K562 (cell line): ENCODE measurements at regions not wholly inside any gene's neighbourhood (a gene's known extent, or its start where the extent isn't known, plus 50 kb on each side); places are given as distances from the start of the nearest gene placed in this dataset.

Experiments
- ATAC-seq: fragments of 200-7000 bp; cut with Tn5 transposase; 3 replicates; pipeline ENCODE4 v1.9.1; 2020; ENCODE audit warnings: moderate library complexity
- BruUV-seq: library from RNA; stranded (reverse); fragments of 400-500 nt; replicated peaks from 2 replicates; lab custom pipeline; 2021; lab: Mats Ljungman, UMichigan
- CTCF ChIA-PET: fragments of 300-600 bp; formaldehyde crosslinking; extraction: SDS; loops from one replicate; lab custom pipeline; 2021; ENCODE audit warnings: low intra/inter-chr PET ratio; lab: Yijun Ruan, JAX
- POLR2A ChIA-PET: fragments of 300-600, 350-650 bp; sonication (Branson Sonifier 250); formaldehyde crosslinking; extraction: SDS; loops from one replicate; lab custom pipeline; 2021; ENCODE audit warnings: antibody characterized with exemption, inconsistent platforms; lab: Yijun Ruan, JAX
- DNase-seq, 4 experiments: peaks; one replicate each; pipeline versions ENCODE4 v3.0.0 to v3.0.0-alpha.2; 2011 to 2018; ENCODE audit warnings: low spot score in 3 of 4, mixed read lengths in 3 of 4; ENCODE audit errors: extremely low read depth in 1 of 4
- FAIRE-seq: peaks from 2 replicates; lab custom pipeline; 2011; peaks lifted over from hg19 to GRCh38; lab: Jason Lieb, UNC
- H2AFZ ChIP-seq: 2 replicates; pipeline ENCODE4 v1.6.0; 2011; ENCODE audit warnings: low read depth, low read length, control low read depth, inconsistent platforms
- H3K27ac ChIP-seq: fragments of 200-600 bp; 3 replicates; pipeline ENCODE4 v1.8.0; 2011; ENCODE audit warnings: low read depth, mild to moderate bottlenecking, control low read depth, inconsistent platforms, low read length, moderate library complexity, mixed read lengths; ENCODE audit errors: extremely low read depth
- H3K27me3 ChIP-seq, 2 experiments: fragments of 300-600 bp in 1 of 2; 2 replicates in 1 of 2; 3 replicates in 1 of 2; pipeline versions ENCODE4 v1.6.0 to v1.8.0; 2011; ENCODE audit warnings: inconsistent platforms in 2 of 2, low read length in 2 of 2, mild to moderate bottlenecking in 1 of 2, mixed read lengths in 1 of 2, moderate library complexity in 1 of 2; ENCODE audit not compliant: control insufficient read depth in 2 of 2, insufficient read depth in 2 of 2
- H3K36me3 ChIP-seq: fragments of 300-600 bp; 3 replicates; pipeline ENCODE4 v1.8.0; 2011; ENCODE audit warnings: mild to moderate bottlenecking, low read length, inconsistent platforms; ENCODE audit not compliant: control insufficient read depth, insufficient read depth
- H3K4me1 ChIP-seq, 2 experiments: fragments of 200-600 bp in 1 of 2; replicated peaks in 1 of 2; 2 replicates in 1 of 2; 3 replicates in 1 of 2; pipeline versions ENCODE4 v1.5.1 to v1.8.0; 2011; ENCODE audit warnings: inconsistent platforms in 2 of 2, low read length in 2 of 2, mild to moderate bottlenecking in 1 of 2, mixed read lengths in 1 of 2, moderate library complexity in 1 of 2; ENCODE audit not compliant: control insufficient read depth in 2 of 2, insufficient read depth in 2 of 2
- H3K4me2 ChIP-seq: 2 replicates; pipeline ENCODE4 v1.6.1; 2011; ENCODE audit warnings: low read length, control low read depth, inconsistent platforms, mixed read lengths; ENCODE audit not compliant: insufficient read depth
- H3K4me3 ChIP-seq: fragments of 200-600 bp; sonication (generic), shearing (Covaris generic); 2 replicates; pipeline ENCODE4 v1.5.1; 2016; ENCODE audit warnings: control low read depth, inconsistent platforms
- H3K79me2 ChIP-seq: fragments of 200-600 bp; 3 replicates; pipeline ENCODE4 v1.8.0; 2011; ENCODE audit warnings: low read length, inconsistent platforms; ENCODE audit not compliant: control insufficient read depth, insufficient read depth
- H3K9ac ChIP-seq, 2 experiments: 2 replicates each; pipeline versions ENCODE4 v1.6.0 to v1.6.1; 2011; ENCODE audit warnings: low read depth in 2 of 2, low read length in 2 of 2, control low read depth in 1 of 2, inconsistent platforms in 1 of 2, mild to moderate bottlenecking in 1 of 2, mixed read lengths in 1 of 2; ENCODE audit not compliant: insufficient read depth in 1 of 2
- H3K9me1 ChIP-seq: one replicate; pipeline ENCODE4 v1.6.0; 2011; ENCODE audit warnings: inconsistent platforms, mild to moderate bottlenecking, low read length, moderate library complexity; ENCODE audit not compliant: control insufficient read depth, insufficient read depth
- H3K9me3 ChIP-seq: replicated peaks from 2 replicates; pipeline ENCODE4 v1.5.1; 2011; ENCODE audit warnings: low read depth, low read length, inconsistent platforms; ENCODE audit not compliant: control insufficient read depth, insufficient read depth
- H4K20me1 ChIP-seq: replicated peaks from 2 replicates; pipeline ENCODE4 v1.6.1; 2011; ENCODE audit warnings: low read length, inconsistent platforms, mixed read lengths; ENCODE audit not compliant: control insufficient read depth, insufficient read depth
- MECOM ChIP-seq: fragments of 250-450 bp; sonication (Bioruptor Pico); IDR thresholded peaks from 2 replicates; pipeline ENCODE4 v1.8.0; 2022; ENCODE audit warnings: inconsistent platforms
- NFXL1 ChIP-seq: fragments of 450-650 bp; formaldehyde crosslinking; IDR thresholded peaks from 2 replicates; pipeline ENCODE4 v1.4.0; 2021; ENCODE audit warnings: mild to moderate bottlenecking
- PRPF4 ChIP-seq: fragments of 200-400 bp; formaldehyde crosslinking; IDR thresholded peaks from one replicate; pipeline ENCODE4 v1.6.1; 2017; ENCODE audit warnings: low read length, low read depth, mild to moderate bottlenecking; ENCODE audit not compliant: insufficient read depth, poor library complexity, severe bottlenecking
- ZFP1 ChIP-seq: fragments of 450-650 bp; formaldehyde crosslinking; IDR thresholded peaks from 2 replicates; pipeline ENCODE4 v1.4.0; 2020; ENCODE audit warnings: mild to moderate bottlenecking, mixed read lengths
- ZFP30 ChIP-seq: fragments of 250-450 bp; sonication (Bioruptor Pico); IDR thresholded peaks from 2 replicates; pipeline ENCODE4 v1.8.0; 2022; ENCODE audit warnings: moderate library complexity, mild to moderate bottlenecking, inconsistent platforms, borderline replicate concordance
- ZFPM2 ChIP-seq: fragments of 250-450 bp; sonication (Bioruptor Pico); IDR thresholded peaks from 2 replicates; pipeline ENCODE4 v1.5.1; 2022; ENCODE audit warnings: mild to moderate bottlenecking
- ZNF143 ChIP-seq: sonication (generic); formaldehyde crosslinking; IDR thresholded peaks from 2 replicates; pipeline ENCODE4 v1.9.0; 2022; ENCODE audit warnings: mild to moderate bottlenecking, missing genetic modification reagents
- ZNF507 ChIP-seq: conservative IDR thresholded peaks from 2 replicates; pipeline ENCODE4 v1.6.1; 2017; ENCODE audit warnings: missing genetic modification characterization, missing compliant biosample characterization
- in situ Hi-C: fragments of 300-500 bp; cut with MboI; formaldehyde crosslinking; loops from 4 replicates; pipeline ENCODE4 v1.15.0; 2018; ENCODE audit warnings: inconsistent platforms, mixed read lengths
- intact Hi-C: fragments of 100-400 bp; cut with micrococcal nuclease; formaldehyde crosslinking; loops from 2 replicates; pipeline ENCODE4 v1.14.2; 2022
- TF ChIP-seq, protein P1 (sequence below): IDR thresholded peaks from 2 replicates; pipeline ENCODE4 v1.6.1; 2016; ENCODE audit warnings: missing genetic modification characterization, missing compliant biosample characterization
- TF ChIP-seq, protein P2 (sequence below), 2 experiments: fragments of 450-650 bp in 1 of 2; IDR thresholded peaks; 2 replicates each; pipeline ENCODE4 v1.6.1; 2011 to 2017; ENCODE audit warnings: low read depth in 2 of 2, antibody characterized with exemption in 1 of 2, borderline replicate concordance in 1 of 2, low read length in 1 of 2, mild to moderate bottlenecking in 1 of 2, mixed read lengths in 1 of 2; ENCODE audit not compliant: control insufficient read depth in 1 of 2
- TF ChIP-seq, protein P3 (sequence below): sonication (generic); formaldehyde crosslinking; IDR thresholded peaks from 2 replicates; pipeline ENCODE4 v1.8.1; 2023; ENCODE audit warnings: mild to moderate bottlenecking, missing genetic modification reagents
- TF ChIP-seq, protein P4 (sequence below): fragments of 250-450 bp; sonication (Bioruptor Pico); IDR thresholded peaks from 2 replicates; pipeline ENCODE4 v1.4.0; 2020; ENCODE audit warnings: mild to moderate bottlenecking

DNA sequence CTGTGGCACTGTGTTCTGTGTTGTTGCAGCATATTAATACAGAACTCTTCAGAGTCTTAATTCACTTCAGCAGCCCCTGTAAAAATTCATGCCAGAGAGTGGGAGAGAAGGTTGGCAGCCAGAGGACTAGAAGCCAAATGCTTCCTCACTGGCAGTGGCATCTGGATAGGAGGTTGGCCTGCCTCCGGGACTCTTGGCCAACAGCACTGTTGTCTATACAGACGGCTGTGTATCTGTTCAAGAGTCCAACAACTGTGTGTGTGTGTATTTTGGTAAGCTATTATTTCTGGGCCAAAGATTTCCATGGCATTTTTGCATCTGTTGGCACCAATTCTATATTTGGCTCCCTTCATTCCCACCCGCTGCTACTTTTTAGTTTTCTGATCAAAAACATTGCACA, 156.0 kb upstream of the SOX2 start (continued):
- no peak for TF ChIP-seq ZNF143 (CRISPR knock-in tag)

DNA sequence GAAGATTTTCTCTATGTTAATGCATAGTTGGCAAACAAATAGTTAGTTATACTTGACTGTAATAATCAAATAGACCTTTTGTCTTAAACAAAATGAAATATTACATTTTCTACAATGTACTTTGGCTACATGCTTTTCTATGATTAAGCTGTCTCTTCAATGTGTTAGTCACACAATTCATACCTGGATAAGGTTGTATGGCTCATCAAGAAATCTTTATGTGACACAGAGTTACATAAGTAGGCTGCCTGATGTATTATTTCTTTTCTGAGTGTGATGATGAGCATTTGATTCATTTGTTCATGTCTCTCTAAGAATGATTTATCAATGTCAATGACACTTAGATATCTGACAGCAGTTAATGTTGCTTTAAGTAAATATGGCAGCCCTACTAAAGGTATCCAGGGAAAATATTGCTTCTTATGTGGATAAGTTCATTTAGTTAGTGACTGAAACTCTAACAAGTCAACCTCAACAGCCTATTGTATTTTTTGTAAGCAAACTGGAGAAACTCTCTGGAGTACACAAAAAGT, 157.4 kb upstream of the SOX2 start:
- no peaks in the 10 kb centered on the region for H3K9me1 ChIP-seq
- no peak overlapping the region for H2AFZ ChIP-seq
- no peaks in the 10 kb centered on the region for H3K27me3 ChIP-seq
- no peaks in the 10 kb centered on the region; the same call in 1 of the 2 replicates for H3K9me3 ChIP-seq
- no peak overlapping the region for H3K9ac ChIP-seq
- no TSS peak for BruUV-seq
- H3K79me2 ChIP-seq: no peaks in the 10 kb centered on the region
- in situ Hi-C loops (no loop called here), intact Hi-C loops (no loop called here)
- H4K20me1 ChIP-seq: no peaks in the 10 kb centered on the region
- no peak overlapping the region for H3K27ac ChIP-seq
- ATAC-seq (no peak), FAIRE-seq (no peak), DNase-seq (no peak)
- CTCF ChIA-PET: no interaction called here
- no peaks in the 10 kb centered on the region for H3K36me3 ChIP-seq
- POLR2A ChIA-PET: no interaction called here
- H3K4me2 ChIP-seq: no peak overlapping the region
- H3K4me3 ChIP-seq: no peak overlapping the region
- no peaks in the 10 kb centered on the region for H3K4me1 ChIP-seq
- TF ChIP-seq, protein P1, sequence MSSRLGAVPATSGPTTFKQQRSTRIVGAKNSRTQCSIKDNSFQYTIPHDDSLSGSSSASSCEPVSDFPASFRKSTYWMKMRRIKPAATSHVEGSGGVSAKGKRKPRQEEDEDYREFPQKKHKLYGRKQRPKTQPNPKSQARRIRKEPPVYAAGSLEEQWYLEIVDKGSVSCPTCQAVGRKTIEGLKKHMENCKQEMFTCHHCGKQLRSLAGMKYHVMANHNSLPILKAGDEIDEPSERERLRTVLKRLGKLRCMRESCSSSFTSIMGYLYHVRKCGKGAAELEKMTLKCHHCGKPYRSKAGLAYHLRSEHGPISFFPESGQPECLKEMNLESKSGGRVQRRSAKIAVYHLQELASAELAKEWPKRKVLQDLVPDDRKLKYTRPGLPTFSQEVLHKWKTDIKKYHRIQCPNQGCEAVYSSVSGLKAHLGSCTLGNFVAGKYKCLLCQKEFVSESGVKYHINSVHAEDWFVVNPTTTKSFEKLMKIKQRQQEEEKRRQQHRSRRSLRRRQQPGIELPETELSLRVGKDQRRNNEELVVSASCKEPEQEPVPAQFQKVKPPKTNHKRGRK (tag): no peak
- TF ChIP-seq, protein P2, sequence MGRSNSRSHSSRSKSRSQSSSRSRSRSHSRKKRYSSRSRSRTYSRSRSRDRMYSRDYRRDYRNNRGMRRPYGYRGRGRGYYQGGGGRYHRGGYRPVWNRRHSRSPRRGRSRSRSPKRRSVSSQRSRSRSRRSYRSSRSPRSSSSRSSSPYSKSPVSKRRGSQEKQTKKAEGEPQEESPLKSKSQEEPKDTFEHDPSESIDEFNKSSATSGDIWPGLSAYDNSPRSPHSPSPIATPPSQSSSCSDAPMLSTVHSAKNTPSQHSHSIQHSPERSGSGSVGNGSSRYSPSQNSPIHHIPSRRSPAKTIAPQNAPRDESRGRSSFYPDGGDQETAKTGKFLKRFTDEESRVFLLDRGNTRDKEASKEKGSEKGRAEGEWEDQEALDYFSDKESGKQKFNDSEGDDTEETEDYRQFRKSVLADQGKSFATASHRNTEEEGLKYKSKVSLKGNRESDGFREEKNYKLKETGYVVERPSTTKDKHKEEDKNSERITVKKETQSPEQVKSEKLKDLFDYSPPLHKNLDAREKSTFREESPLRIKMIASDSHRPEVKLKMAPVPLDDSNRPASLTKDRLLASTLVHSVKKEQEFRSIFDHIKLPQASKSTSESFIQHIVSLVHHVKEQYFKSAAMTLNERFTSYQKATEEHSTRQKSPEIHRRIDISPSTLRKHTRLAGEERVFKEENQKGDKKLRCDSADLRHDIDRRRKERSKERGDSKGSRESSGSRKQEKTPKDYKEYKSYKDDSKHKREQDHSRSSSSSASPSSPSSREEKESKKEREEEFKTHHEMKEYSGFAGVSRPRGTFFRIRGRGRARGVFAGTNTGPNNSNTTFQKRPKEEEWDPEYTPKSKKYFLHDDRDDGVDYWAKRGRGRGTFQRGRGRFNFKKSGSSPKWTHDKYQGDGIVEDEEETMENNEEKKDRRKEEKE (IDR thresholded peaks at IDR 0.05; ENCODE audit: borderline replicate concordance in 1 of 2, control insufficient read depth in 1 of 2, low read depth in 2 of 2, low read length in 1 of 2): no peak
- no peak for TF ChIP-seq NFXL1 (CRISPR knock-in tag)
- TF ChIP-seq ZFPM2 (CRISPR knock-in tag): no peak
- TF ChIP-seq ZFP1 (CRISPR knock-in tag): no peak
- TF ChIP-seq MECOM: no peak
- TF ChIP-seq ZFP30 (CRISPR knock-in tag): no peak
- TF ChIP-seq, protein P3, sequence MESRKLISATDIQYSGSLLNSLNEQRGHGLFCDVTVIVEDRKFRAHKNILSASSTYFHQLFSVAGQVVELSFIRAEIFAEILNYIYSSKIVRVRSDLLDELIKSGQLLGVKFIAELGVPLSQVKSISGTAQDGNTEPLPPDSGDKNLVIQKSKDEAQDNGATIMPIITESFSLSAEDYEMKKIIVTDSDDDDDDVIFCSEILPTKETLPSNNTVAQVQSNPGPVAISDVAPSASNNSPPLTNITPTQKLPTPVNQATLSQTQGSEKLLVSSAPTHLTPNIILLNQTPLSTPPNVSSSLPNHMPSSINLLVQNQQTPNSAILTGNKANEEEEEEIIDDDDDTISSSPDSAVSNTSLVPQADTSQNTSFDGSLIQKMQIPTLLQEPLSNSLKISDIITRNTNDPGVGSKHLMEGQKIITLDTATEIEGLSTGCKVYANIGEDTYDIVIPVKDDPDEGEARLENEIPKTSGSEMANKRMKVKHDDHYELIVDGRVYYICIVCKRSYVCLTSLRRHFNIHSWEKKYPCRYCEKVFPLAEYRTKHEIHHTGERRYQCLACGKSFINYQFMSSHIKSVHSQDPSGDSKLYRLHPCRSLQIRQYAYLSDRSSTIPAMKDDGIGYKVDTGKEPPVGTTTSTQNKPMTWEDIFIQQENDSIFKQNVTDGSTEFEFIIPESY: no peak
- no peak for TF ChIP-seq ZNF507 (tag)
- TF ChIP-seq, protein P4, sequence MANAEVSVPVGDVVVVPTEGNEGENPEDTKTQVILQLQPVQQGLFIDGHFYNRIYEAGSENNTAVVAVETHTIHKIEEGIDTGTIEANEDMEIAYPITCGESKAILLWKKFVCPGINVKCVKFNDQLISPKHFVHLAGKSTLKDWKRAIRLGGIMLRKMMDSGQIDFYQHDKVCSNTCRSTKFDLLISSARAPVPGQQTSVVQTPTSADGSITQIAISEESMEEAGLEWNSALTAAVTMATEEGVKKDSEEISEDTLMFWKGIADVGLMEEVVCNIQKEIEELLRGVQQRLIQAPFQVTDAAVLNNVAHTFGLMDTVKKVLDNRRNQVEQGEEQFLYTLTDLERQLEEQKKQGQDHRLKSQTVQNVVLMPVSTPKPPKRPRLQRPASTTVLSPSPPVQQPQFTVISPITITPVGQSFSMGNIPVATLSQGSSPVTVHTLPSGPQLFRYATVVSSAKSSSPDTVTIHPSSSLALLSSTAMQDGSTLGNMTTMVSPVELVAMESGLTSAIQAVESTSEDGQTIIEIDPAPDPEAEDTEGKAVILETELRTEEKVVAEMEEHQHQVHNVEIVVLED (CRISPR knock-in tag): no peak
- no peak for TF ChIP-seq PRPF4
